HepG2 (cell line): ENCODE measurements at regions not wholly inside any gene's neighbourhood (a gene's known extent, or its start where the extent isn't known, plus 50 kb on each side); places are given as distances from the start of the nearest gene placed in this dataset.

Experiments used
- EZH2 ChIP-seq: conservative IDR thresholded peaks from 2 replicates; pipeline ENCODE4 v1.6.1; 2012; ENCODE audit warnings: mild to moderate bottlenecking, low read depth, low read length, moderate library complexity
- KLF16 ChIP-seq, 2 experiments: sonication (generic) in 1 of 2; formaldehyde crosslinking in 1 of 2; IDR thresholded peaks; 2 replicates each; pipeline versions ENCODE4 v1.6.1 to v1.8.0; 2016 to 2023; ENCODE audit warnings: missing genetic modification reagents in 2 of 2, missing compliant biosample characterization in 1 of 2
- KMT2B ChIP-seq: IDR thresholded peaks from 2 replicates; pipeline ENCODE4 v1.6.1; 2016; ENCODE audit warnings: missing genetic modification reagents, missing compliant biosample characterization
- MATR3 ChIP-seq: sonication (generic); formaldehyde crosslinking; IDR thresholded peaks from 2 replicates; pipeline ENCODE4 v1.4.0; 2020; ENCODE audit warnings: missing genetic modification reagents
- MXI1 ChIP-seq: IDR thresholded peaks from 3 replicates; pipeline ENCODE4 v1.6.1; 2012; ENCODE audit warnings: low read depth, low read length, inconsistent platforms, borderline replicate concordance
- RBM39 ChIP-seq: fragments of 200-400 bp; formaldehyde crosslinking; IDR thresholded peaks from one replicate; pipeline ENCODE4 v1.6.1; 2018; ENCODE audit warnings: antibody characterized with exemption, mild to moderate bottlenecking, low read depth, low read length; ENCODE audit not compliant: poor library complexity, severe bottlenecking
- SRSF9 ChIP-seq: fragments of 200-400 bp; formaldehyde crosslinking; IDR thresholded peaks from 2 replicates; pipeline ENCODE4 v1.6.1; 2018; ENCODE audit warnings: borderline replicate concordance, mild to moderate bottlenecking, low read depth, low read length; ENCODE audit not compliant: insufficient read depth, poor library complexity, severe bottlenecking
- ZNF3 ChIP-seq: IDR thresholded peaks from 2 replicates; pipeline ENCODE4 v1.7.0; 2017; ENCODE audit warnings: inconsistent platforms
- TF ChIP-seq, protein P1 (sequence below): IDR thresholded peaks from 2 replicates; pipeline ENCODE4 v1.6.1; 2016; ENCODE audit warnings: mild to moderate bottlenecking, missing biosample characterization, missing genetic modification reagents
- TF ChIP-seq, protein P2 (sequence below): sonication (generic); formaldehyde crosslinking; IDR thresholded peaks from 2 replicates; pipeline ENCODE4 v1.5.1; 2020; ENCODE audit warnings: missing genetic modification reagents, mild to moderate bottlenecking, borderline replicate concordance
- TF ChIP-seq, protein P3 (sequence below): sonication (generic); formaldehyde crosslinking; IDR thresholded peaks from 2 replicates; pipeline ENCODE4 v1.4.0; 2020; ENCODE audit warnings: missing genetic modification reagents, mild to moderate bottlenecking, borderline replicate concordance
- TF ChIP-seq, protein P4 (sequence below): sonication (generic); formaldehyde crosslinking; IDR thresholded peaks from 2 replicates; pipeline ENCODE4 v1.4.0; 2020; ENCODE audit warnings: missing genetic modification reagents
- TF ChIP-seq, protein P5 (sequence below): IDR thresholded peaks from 2 replicates; pipeline ENCODE4 v1.6.1; 2016
- TF ChIP-seq, protein P6 (sequence below): sonication (generic); formaldehyde crosslinking; IDR thresholded peaks from 2 replicates; pipeline ENCODE4 v1.5.1; 2020; ENCODE audit warnings: mild to moderate bottlenecking, missing genetic modification reagents, borderline replicate concordance

DNA sequence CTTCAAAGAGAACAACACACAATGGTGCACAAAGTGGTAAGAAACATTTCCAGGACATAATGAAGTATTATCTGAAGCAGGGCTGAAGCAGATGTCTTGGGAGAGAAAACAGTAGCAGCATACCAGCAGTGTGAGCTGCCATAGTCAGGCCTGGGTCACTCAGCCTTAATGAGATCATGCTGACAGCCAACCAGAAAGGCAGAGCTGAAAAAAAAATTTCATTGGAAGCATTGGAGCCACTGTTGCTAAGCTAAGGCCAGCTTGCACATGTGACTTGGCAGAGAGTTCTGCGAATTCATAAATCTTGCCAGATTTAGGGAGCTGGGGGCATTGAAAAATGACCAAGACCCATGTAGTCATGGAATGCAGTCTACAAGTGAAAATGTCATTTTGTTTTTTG, 444.0 kb upstream of the PITX2 start:
- TF ChIP-seq, protein P1, sequence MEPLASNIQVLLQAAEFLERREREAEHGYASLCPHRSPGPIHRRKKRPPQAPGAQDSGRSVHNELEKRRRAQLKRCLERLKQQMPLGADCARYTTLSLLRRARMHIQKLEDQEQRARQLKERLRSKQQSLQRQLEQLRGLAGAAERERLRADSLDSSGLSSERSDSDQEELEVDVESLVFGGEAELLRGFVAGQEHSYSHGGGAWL = no peak
- no peak for TF ChIP-seq MXI1
- TF ChIP-seq ZNF3 (CRISPR knock-in tag) = no peak
- no peak for TF ChIP-seq KMT2B
- TF ChIP-seq, protein P2, sequence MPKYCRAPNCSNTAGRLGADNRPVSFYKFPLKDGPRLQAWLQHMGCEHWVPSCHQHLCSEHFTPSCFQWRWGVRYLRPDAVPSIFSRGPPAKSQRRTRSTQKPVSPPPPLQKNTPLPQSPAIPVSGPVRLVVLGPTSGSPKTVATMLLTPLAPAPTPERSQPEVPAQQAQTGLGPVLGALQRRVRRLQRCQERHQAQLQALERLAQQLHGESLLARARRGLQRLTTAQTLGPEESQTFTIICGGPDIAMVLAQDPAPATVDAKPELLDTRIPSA = no peak
- no peak for TF ChIP-seq KLF16 (CRISPR knock-in tag; IDR thresholded peaks at IDR 0.05)
- TF ChIP-seq, protein P3, sequence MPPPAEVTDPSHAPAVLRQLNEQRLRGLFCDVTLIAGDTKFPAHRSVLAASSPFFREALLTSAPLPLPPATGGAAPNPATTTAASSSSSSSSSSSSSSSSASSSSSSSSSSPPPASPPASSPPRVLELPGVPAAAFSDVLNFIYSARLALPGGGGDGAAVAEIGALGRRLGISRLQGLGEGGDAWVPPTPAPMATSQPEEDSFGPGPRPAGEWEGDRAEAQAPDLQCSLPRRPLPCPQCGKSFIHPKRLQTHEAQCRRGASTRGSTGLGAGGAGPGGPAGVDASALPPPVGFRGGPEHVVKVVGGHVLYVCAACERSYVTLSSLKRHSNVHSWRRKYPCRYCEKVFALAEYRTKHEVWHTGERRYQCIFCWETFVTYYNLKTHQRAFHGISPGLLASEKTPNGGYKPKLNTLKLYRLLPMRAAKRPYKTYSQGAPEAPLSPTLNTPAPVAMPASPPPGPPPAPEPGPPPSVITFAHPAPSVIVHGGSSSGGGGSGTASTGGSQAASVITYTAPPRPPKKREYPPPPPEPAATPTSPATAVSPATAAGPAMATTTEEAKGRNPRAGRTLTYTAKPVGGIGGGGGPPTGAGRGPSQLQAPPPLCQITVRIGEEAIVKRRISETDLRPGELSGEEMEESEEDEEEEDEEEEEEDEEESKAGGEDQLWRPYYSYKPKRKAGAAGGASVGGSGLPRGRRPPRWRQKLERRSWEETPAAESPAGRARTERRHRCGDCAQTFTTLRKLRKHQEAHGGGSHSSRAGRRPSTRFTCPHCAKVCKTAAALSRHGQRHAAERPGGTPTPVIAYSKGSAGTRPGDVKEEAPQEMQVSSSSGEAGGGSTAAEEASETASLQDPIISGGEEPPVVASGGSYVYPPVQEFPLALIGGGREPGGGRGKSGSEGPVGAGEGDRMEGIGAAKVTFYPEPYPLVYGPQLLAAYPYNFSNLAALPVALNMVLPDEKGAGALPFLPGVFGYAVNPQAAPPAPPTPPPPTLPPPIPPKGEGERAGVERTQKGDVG = no peak
- TF ChIP-seq, protein P4, sequence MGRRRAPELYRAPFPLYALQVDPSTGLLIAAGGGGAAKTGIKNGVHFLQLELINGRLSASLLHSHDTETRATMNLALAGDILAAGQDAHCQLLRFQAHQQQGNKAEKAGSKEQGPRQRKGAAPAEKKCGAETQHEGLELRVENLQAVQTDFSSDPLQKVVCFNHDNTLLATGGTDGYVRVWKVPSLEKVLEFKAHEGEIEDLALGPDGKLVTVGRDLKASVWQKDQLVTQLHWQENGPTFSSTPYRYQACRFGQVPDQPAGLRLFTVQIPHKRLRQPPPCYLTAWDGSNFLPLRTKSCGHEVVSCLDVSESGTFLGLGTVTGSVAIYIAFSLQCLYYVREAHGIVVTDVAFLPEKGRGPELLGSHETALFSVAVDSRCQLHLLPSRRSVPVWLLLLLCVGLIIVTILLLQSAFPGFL (CRISPR knock-in tag) = no peak
- TF ChIP-seq, protein P5, sequence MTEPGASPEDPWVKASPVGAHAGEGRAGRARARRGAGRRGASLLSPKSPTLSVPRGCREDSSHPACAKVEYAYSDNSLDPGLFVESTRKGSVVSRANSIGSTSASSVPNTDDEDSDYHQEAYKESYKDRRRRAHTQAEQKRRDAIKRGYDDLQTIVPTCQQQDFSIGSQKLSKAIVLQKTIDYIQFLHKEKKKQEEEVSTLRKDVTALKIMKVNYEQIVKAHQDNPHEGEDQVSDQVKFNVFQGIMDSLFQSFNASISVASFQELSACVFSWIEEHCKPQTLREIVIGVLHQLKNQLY = no peak
- no peak for TF ChIP-seq EZH2
- TF ChIP-seq, protein P6, sequence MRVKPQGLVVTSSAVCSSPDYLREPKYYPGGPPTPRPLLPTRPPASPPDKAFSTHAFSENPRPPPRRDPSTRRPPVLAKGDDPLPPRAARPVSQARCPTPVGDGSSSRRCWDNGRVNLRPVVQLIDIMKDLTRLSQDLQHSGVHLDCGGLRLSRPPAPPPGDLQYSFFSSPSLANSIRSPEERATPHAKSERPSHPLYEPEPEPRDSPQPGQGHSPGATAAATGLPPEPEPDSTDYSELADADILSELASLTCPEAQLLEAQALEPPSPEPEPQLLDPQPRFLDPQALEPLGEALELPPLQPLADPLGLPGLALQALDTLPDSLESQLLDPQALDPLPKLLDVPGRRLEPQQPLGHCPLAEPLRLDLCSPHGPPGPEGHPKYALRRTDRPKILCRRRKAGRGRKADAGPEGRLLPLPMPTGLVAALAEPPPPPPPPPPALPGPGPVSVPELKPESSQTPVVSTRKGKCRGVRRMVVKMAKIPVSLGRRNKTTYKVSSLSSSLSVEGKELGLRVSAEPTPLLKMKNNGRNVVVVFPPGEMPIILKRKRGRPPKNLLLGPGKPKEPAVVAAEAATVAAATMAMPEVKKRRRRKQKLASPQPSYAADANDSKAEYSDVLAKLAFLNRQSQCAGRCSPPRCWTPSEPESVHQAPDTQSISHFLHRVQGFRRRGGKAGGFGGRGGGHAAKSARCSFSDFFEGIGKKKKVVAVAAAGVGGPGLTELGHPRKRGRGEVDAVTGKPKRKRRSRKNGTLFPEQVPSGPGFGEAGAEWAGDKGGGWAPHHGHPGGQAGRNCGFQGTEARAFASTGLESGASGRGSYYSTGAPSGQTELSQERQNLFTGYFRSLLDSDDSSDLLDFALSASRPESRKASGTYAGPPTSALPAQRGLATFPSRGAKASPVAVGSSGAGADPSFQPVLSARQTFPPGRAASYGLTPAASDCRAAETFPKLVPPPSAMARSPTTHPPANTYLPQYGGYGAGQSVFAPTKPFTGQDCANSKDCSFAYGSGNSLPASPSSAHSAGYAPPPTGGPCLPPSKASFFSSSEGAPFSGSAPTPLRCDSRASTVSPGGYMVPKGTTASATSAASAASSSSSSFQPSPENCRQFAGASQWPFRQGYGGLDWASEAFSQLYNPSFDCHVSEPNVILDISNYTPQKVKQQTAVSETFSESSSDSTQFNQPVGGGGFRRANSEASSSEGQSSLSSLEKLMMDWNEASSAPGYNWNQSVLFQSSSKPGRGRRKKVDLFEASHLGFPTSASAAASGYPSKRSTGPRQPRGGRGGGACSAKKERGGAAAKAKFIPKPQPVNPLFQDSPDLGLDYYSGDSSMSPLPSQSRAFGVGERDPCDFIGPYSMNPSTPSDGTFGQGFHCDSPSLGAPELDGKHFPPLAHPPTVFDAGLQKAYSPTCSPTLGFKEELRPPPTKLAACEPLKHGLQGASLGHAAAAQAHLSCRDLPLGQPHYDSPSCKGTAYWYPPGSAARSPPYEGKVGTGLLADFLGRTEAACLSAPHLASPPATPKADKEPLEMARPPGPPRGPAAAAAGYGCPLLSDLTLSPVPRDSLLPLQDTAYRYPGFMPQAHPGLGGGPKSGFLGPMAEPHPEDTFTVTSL = no peak
- TF ChIP-seq MATR3 (CRISPR knock-in tag) = no peak
- TF ChIP-seq SRSF9 = no peak
- no peak for TF ChIP-seq RBM39
